ENCODE measurements at regions not wholly inside any gene's neighbourhood (a gene's known extent, or its start where the extent isn't known, plus 50 kb on each side); places are given as distances from the start of the nearest gene placed in this dataset.
A peak's percentile ranks its signal among the peaks of the same experiment; 100 is the strongest.

- TF ChIP-seq ZNF462 (CRISPR knock-in tag; IDR thresholded peaks at IDR 0.05) = no peak
- TF ChIP-seq CTCF (conservative IDR thresholded peaks at IDR 0.05; ENCODE audit: low read depth in 2 of 2) = no peak
- no peak for TF ChIP-seq NANOG (IDR thresholded peaks at IDR 0.05; ENCODE audit: borderline replicate concordance)
- no peak for TF ChIP-seq POLR2AphosphoS5 (IDR thresholded peaks at IDR 0.05; ENCODE audit: low read depth)
Measured at GRCh38 chr18:73235921-73236320, 368.1 kb upstream of the NETO1 start (continued).

- Histone ChIP-seq H3K27me3 (ENCODE audit: insufficient read depth) (no peaks in the 10 kb centered on the region), H3K4me1 (ENCODE audit: insufficient read depth) (no peaks in the 10 kb centered on the region), H2AFZ (peak overlapping the region; percentile 70; the same call in 1 of the 2 replicates), H3K4me3 (no peak overlapping the region), H3F3A (replicated peaks; ENCODE audit: low read depth) (no peaks in the 10 kb centered on the region), H3K79me2 (replicated peaks; ENCODE audit: insufficient read depth) (no peaks in the 10 kb centered on the region), H3K36me3 (ENCODE audit: insufficient read depth) (no peaks in the 10 kb centered on the region), H3K4me2 (no peak overlapping the region), H3K27ac (ENCODE audit: low read depth) (no peak overlapping the region), H4K20me1 (replicated peaks; ENCODE audit: insufficient read depth) (no peaks in the 10 kb centered on the region), H3K9me2 (ENCODE audit: insufficient read depth) (no peaks in the 10 kb centered on the region; the same call in 1 of the 2 replicates)
- ATAC-seq (no peak), DNase-seq (ENCODE audit: low spot score) (no peak)
- Mint-ChIP-seq H3K4me1 (peaks cover 12% of the 10 kb centered on the region), H3K9me3 (no peaks in the 10 kb centered on the region; the same call in 2 of the 3 replicates), H3K4me3 (no peak overlapping the region), H3K27ac (no peak overlapping the region), H3K36me3 (ENCODE audit: low read depth) (peaks cover 10% of the 10 kb centered on the region; the same call in 2 of the 3 replicates), H3K27me3 (ENCODE audit: insufficient read depth, low read depth, poor library complexity) (no peaks in the 10 kb centered on the region)
- TF ChIP-seq ETS1 (IDR thresholded peaks at IDR 0.05) (no peak), REST (IDR thresholded peaks at IDR 0.05; ENCODE audit: unreplicated experiment) (no peak), ZNF114 (CRISPR knock-in tag; IDR thresholded peaks at IDR 0.05) (no peak), ZNF331 (CRISPR knock-in tag; IDR thresholded peaks at IDR 0.05; ENCODE audit: low read depth) (no peak), JUNB (IDR thresholded peaks at IDR 0.05; ENCODE audit: unreplicated experiment) (no peak)
Measured at GRCh38 chr18:73235491-73235890, 367.7 kb upstream of the NETO1 start.

All from GM23338 (cell line).